Sigmoid colon (tissue), 4 donors: ENCODE measurements at regions not wholly inside any gene's neighbourhood (a gene's known extent, or its start where the extent isn't known, plus 50 kb on each side); places are given as distances from the start of the nearest gene placed in this dataset.

Source experiments
- EP300 ChIP-seq, 4 donors: sonication (generic); formaldehyde crosslinking; IDR thresholded peaks; one replicate each; pipeline ENCODE4 v1.6.1; 2017; ENCODE audit warnings: antibody characterized with exemption in 4 of 4
- TF ChIP-seq, protein P1 (sequence below), 4 experiments: fragments of 450-650 bp in 3 of 4; fragments of 200-600 bp in 1 of 4; IDR thresholded peaks; one replicate each; pipeline ENCODE4 v1.5.1; 2016 to 2019; ENCODE audit warnings: antibody characterized with exemption in 4 of 4, mild to moderate bottlenecking in 3 of 4, moderate library complexity in 2 of 4

DNA sequence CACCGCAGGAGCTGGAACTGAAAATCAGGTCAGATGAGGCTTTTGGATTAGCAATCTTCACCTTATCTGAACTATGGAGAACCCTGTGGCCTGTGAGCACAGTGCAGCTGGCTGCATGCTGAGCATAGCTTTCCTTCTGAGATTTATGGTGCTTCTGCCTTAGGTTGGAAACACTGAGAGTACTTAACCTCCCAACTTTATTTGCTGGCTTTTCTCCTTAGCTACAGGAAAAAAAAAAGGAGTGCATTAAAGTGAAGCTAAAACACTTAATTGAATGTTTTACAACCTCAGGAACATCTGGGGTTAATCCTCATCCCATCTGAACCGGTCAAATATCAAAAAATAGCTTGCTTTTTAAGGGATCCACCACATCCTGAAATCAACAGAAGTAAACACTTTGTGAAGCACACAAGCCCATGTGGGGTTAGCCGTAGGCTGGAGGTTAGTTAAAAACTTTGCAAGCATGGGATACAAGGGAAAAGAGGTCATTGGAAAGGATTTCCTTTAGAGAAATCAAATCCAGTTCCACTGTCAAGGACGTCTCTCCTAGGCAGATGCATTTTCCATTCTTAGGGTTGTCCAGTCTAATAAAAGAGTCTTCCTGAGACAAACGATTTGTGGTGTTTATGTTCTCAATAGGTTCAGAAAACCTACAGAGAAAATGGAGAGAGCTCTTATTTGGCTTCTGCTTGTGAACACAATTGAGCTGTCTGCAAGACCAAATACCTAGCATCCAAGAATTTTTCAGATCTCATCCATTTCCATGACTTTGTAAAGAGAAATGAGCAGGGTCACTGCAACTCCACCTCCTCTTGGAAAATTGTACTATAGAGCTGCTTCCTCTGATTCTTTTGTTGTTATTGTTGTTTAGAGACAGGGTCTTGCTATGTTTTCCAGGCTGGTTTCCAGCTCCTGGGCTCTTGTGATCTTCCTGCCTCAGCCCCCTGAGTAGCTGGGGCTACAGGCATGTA is 470.4 kb upstream of the IGFBP3 start:
- TF ChIP-seq, protein P1, sequence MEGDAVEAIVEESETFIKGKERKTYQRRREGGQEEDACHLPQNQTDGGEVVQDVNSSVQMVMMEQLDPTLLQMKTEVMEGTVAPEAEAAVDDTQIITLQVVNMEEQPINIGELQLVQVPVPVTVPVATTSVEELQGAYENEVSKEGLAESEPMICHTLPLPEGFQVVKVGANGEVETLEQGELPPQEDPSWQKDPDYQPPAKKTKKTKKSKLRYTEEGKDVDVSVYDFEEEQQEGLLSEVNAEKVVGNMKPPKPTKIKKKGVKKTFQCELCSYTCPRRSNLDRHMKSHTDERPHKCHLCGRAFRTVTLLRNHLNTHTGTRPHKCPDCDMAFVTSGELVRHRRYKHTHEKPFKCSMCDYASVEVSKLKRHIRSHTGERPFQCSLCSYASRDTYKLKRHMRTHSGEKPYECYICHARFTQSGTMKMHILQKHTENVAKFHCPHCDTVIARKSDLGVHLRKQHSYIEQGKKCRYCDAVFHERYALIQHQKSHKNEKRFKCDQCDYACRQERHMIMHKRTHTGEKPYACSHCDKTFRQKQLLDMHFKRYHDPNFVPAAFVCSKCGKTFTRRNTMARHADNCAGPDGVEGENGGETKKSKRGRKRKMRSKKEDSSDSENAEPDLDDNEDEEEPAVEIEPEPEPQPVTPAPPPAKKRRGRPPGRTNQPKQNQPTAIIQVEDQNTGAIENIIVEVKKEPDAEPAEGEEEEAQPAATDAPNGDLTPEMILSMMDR (IDR thresholded peaks at IDR 0.05): peak in 1 of 4 experiments; percentile 36
- TF ChIP-seq EP300 (IDR thresholded peaks at IDR 0.05): peak in 1 of 4 donors; percentile 57
